Calu3 (cell line): ENCODE measurements at regions not wholly inside any gene's neighbourhood (a gene's known extent, or its start where the extent isn't known, plus 50 kb on each side); places are given as distances from the start of the nearest gene placed in this dataset.

ENCODE experiments used
- BruUV-seq: library from RNA; stranded (reverse); fragments of 400-500 nt; replicated peaks from 2 replicates; lab custom pipeline; 2021; lab: Mats Ljungman, UMichigan
- CTCF ChIA-PET: fragments of 300-600 bp; sonication (Branson Sonifier 250); formaldehyde crosslinking; loops from one replicate; lab custom pipeline; 2022; ENCODE audit warnings: antibody characterized with exemption; lab: Charles Lee
- DNase-seq: peaks from one replicate; pipeline ENCODE4 v3.0.0; 2022
- H3K27ac Mint-ChIP-seq: one replicate; pipeline ENCODE4 v1.8.0; 2022; ENCODE audit warnings: mixed read lengths; ENCODE audit not compliant: unreplicated experiment
- H3K27me3 Mint-ChIP-seq: one replicate; pipeline ENCODE4 v1.8.0; 2022; ENCODE audit warnings: mixed read lengths; ENCODE audit not compliant: unreplicated experiment
- H3K36me3 Mint-ChIP-seq: one replicate; pipeline ENCODE4 v1.8.0; 2022; ENCODE audit warnings: mild to moderate bottlenecking, moderate library complexity, mixed read lengths; ENCODE audit not compliant: insufficient read depth, unreplicated experiment
- H3K4me1 Mint-ChIP-seq: one replicate; pipeline ENCODE4 v1.8.0; 2022; ENCODE audit warnings: mild to moderate bottlenecking, low read depth, mixed read lengths; ENCODE audit not compliant: unreplicated experiment
- H3K4me3 Mint-ChIP-seq: one replicate; pipeline ENCODE4 v1.8.0; 2022; ENCODE audit warnings: mild to moderate bottlenecking, low read depth, moderate library complexity, mixed read lengths; ENCODE audit not compliant: unreplicated experiment
- H3K9me3 Mint-ChIP-seq: one replicate; pipeline ENCODE4 v1.8.0; 2022; ENCODE audit warnings: low read depth, mixed read lengths; ENCODE audit not compliant: unreplicated experiment
- intact Hi-C: fragments of 100-400 bp; cut with micrococcal nuclease; formaldehyde crosslinking; loops from one replicate; pipeline ENCODE4 v1.10.0; 2022; ENCODE audit not compliant: unreplicated experiment
- TF ChIP-seq, protein P1 (sequence below): fragments of 200-600 bp; IDR thresholded peaks from one replicate; pipeline ENCODE4 v1.8.0; 2022; ENCODE audit warnings: antibody characterized with exemption; ENCODE audit not compliant: unreplicated experiment

DNA sequence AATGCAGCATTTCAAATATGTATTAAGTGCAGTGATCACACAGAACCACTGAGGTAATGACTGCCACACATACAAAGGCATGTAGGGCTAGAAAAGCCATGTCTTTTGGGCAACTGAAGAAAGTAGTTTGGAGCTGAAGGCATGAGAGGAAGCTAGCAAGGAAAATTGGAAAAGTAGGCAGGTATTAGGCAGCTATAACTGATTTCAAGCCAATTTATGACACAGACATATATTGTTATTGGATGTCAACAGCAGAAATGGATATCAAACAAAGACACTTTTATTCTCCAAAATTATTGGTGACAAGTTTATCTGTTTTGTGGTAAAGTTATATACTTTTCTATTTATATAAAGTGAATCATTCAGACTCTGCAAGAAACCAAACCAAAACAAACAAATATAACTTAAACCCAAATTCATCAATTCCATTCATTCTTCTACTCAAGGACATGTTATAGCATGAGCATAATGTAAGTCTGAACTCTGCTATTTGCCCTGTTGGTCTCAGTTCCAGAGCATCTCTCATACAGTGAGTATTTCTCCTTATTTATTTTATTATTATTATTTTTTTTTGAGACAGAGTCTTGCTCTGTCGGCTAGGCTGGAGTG is 307.4 kb upstream of the COL8A1 start:
- Mint-ChIP-seq H3K4me1 (peaks cover 7% of the 10 kb centered on the region), H3K27ac (no peak overlapping the region), H3K4me3 (no peak overlapping the region), H3K36me3 (no peaks in the 10 kb centered on the region), H3K27me3 (no peaks in the 10 kb centered on the region), H3K9me3 (no peaks in the 10 kb centered on the region)
- TF ChIP-seq, protein P1, sequence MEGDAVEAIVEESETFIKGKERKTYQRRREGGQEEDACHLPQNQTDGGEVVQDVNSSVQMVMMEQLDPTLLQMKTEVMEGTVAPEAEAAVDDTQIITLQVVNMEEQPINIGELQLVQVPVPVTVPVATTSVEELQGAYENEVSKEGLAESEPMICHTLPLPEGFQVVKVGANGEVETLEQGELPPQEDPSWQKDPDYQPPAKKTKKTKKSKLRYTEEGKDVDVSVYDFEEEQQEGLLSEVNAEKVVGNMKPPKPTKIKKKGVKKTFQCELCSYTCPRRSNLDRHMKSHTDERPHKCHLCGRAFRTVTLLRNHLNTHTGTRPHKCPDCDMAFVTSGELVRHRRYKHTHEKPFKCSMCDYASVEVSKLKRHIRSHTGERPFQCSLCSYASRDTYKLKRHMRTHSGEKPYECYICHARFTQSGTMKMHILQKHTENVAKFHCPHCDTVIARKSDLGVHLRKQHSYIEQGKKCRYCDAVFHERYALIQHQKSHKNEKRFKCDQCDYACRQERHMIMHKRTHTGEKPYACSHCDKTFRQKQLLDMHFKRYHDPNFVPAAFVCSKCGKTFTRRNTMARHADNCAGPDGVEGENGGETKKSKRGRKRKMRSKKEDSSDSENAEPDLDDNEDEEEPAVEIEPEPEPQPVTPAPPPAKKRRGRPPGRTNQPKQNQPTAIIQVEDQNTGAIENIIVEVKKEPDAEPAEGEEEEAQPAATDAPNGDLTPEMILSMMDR, result no peak
- intact Hi-C loops, result no loop called here
- no TSS peak for BruUV-seq
- DNase-seq, result no peak
- CTCF ChIA-PET, result no interaction called here

DNA sequence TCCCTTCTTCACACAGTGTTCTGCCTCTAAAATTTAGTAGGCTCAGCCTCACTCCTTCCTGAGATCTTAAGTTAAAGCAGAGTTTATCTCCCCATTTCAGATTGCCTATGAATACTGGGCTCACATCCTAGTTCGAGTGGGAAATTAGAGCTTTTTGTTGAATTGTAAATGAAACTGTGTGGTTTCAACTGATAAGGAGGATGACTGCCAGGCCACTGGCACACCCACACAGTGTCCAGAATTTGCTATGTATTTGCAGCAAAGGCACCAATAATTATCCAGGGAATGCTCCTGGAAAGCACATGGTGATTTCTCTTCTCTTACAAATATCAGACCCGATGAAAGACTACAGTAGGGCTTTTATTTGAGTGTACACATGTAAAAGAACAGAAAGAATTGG is 308.1 kb upstream of the COL8A1 start:
- Mint-ChIP-seq H3K4me3 (no peak overlapping the region), H3K27ac (no peak overlapping the region), H3K36me3 (no peaks in the 10 kb centered on the region), H3K4me1 (peaks cover 7% of the 10 kb centered on the region), H3K9me3 (no peaks in the 10 kb centered on the region), H3K27me3 (no peaks in the 10 kb centered on the region)
- TF ChIP-seq, protein P1, result no peak
- intact Hi-C loops, result no loop called here
- DNase-seq, result no peak
- CTCF ChIA-PET, result no interaction called here
- BruUV-seq, result no TSS peak

DNA sequence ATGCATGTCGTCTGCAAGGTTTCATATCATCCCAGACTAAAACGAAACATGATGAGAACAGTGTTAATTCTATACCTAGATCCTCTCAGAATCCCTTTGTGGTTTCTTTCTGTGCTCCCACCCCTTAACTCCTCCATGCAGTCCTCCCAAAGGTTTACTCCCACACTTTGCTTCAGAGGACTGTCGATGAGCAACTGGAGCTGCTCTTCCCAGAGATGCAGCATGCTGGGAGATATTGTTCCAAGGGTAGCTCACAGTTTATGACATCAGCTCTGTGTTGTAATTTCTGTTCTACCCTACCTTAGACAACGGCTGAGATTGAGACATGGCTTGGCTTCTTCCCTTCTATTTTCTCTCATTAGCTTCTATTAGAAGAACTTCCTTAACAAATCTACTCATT is 313.0 kb upstream of the COL8A1 start:
- no peaks in the 10 kb centered on the region for H3K36me3 Mint-ChIP-seq
- no peak overlapping the region for H3K4me3 Mint-ChIP-seq
- no peak overlapping the region for H3K27ac Mint-ChIP-seq
- no TSS peak for BruUV-seq
- CTCF ChIA-PET, result no interaction called here
- H3K4me1 Mint-ChIP-seq, result peaks cover 3% of the 10 kb centered on the region
- no peaks in the 10 kb centered on the region for H3K9me3 Mint-ChIP-seq
- no peaks in the 10 kb centered on the region for H3K27me3 Mint-ChIP-seq
- DNase-seq, result no peak
- intact Hi-C loops, result loop anchor here (10.0 kb wide), 1 partner anchor 61 kb away; no protein-coding TSS in a partner anchor
- TF ChIP-seq, protein P1, result no peak

DNA sequence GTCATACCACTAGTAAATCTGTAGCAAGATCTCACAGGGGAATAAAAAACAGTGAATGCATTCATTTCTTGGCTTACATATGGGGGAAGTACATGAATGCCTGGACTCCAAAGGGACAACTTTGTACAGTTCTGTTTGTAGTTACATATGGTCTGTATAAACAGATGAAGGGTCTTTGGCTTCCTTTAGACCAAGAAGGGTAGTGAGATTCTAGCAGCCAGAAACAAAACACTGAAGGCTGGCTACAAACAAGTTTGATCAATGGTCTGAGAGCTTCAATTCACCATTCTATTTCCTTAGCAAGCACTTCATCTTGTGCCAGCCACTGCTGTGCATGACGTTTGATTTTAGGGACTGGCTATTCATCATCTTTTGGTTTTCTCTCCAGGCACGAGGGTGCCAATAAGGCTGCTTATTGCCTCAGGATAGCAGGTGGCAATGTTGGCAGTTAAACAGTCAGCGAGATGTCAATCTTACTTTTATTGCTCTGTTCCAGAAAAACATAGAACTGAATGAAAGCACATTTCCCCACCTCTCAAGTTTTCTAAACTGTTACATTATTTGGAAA is 313.7 kb upstream of the COL8A1 start:
- Mint-ChIP-seq H3K9me3 (no peaks in the 10 kb centered on the region), H3K4me3 (no peak overlapping the region), H3K4me1 (no peaks in the 10 kb centered on the region), H3K27me3 (no peaks in the 10 kb centered on the region), H3K36me3 (no peaks in the 10 kb centered on the region), H3K27ac (no peak overlapping the region)
- CTCF ChIA-PET, result no interaction called here
- no peak for DNase-seq
- intact Hi-C loops, result loop anchor here (10.0 kb wide), 1 partner anchor 60 kb away; no protein-coding TSS in a partner anchor
- TF ChIP-seq, protein P1, result no peak
- no TSS peak for BruUV-seq
